Mesenchymal stem cell (in vitro differentiated cells and primary cell): ENCODE measurements at regions not wholly inside any gene's neighbourhood (a gene's known extent, or its start where the extent isn't known, plus 50 kb on each side); places are given as distances from the start of the nearest gene placed in this dataset.
A peak's percentile ranks its signal among the peaks of the same experiment; 100 is the strongest.

Experiments
- DNase-seq: peaks from one replicate; pipeline ENCODE4 v3.0.0-alpha.2; 2013
- H2AFZ ChIP-seq: one replicate; pipeline ENCODE4 v1.6.1; 2013; ENCODE audit warnings: low read depth, mild to moderate bottlenecking, control low read depth, inconsistent platforms, low read length, moderate library complexity
- H2AK5ac ChIP-seq: 2 replicates; pipeline ENCODE4 v1.6.1; 2013; ENCODE audit warnings: low read length, moderate library complexity, mild to moderate bottlenecking, inconsistent platforms; ENCODE audit not compliant: severe bottlenecking
- H2BK120ac ChIP-seq: one replicate; pipeline ENCODE4 v1.6.1; 2013; ENCODE audit warnings: low read depth, mild to moderate bottlenecking, inconsistent platforms, low read length, moderate library complexity
- H2BK12ac ChIP-seq, 2 experiments: one replicate each; pipeline ENCODE4 v1.6.1; 2013; ENCODE audit warnings: inconsistent platforms in 2 of 2, low read length in 2 of 2, mild to moderate bottlenecking in 2 of 2, moderate library complexity in 2 of 2, control low read depth in 1 of 2
- H2BK15ac ChIP-seq: one replicate; pipeline ENCODE4 v1.6.1; 2013; ENCODE audit warnings: mild to moderate bottlenecking, low read depth, inconsistent platforms; ENCODE audit not compliant: poor library complexity, severe bottlenecking
- H2BK5ac ChIP-seq: 2 replicates; pipeline ENCODE4 v1.6.1; 2013; ENCODE audit warnings: low read depth, mild to moderate bottlenecking, low read length, control low read depth, inconsistent platforms; ENCODE audit not compliant: poor library complexity, severe bottlenecking
- H3K14ac ChIP-seq, 2 experiments: one replicate each; pipeline ENCODE4 v1.6.1; 2013; ENCODE audit warnings: inconsistent platforms in 2 of 2, low read length in 2 of 2, control low read depth in 1 of 2, mild to moderate bottlenecking in 1 of 2, moderate library complexity in 1 of 2
- H3K18ac ChIP-seq, 2 experiments: one replicate each; pipeline ENCODE4 v1.6.1; 2013; ENCODE audit warnings: inconsistent platforms in 2 of 2, low read length in 2 of 2, control low read depth in 1 of 2, low read depth in 1 of 2, mild to moderate bottlenecking in 1 of 2
- H3K23ac ChIP-seq, 2 experiments: one replicate each; pipeline ENCODE4 v1.6.1; 2013; ENCODE audit warnings: inconsistent platforms in 2 of 2, low read length in 2 of 2, mild to moderate bottlenecking in 2 of 2, moderate library complexity in 2 of 2, control low read depth in 1 of 2
- H3K27ac ChIP-seq: 2 replicates; pipeline ENCODE4 v1.5.1; 2013; ENCODE audit warnings: mild to moderate bottlenecking, moderate library complexity, low read length, control low read depth, inconsistent platforms; ENCODE audit not compliant: poor library complexity, severe bottlenecking
- H3K27me3 ChIP-seq, 2 experiments: 2 replicates each; pipeline versions ENCODE4 v1.6.1 to v1.7.0; 2013; ENCODE audit warnings: low read length in 2 of 2, mild to moderate bottlenecking in 2 of 2, moderate library complexity in 2 of 2, control low read depth in 1 of 2, inconsistent platforms in 1 of 2; ENCODE audit not compliant: control insufficient read depth in 1 of 2, insufficient read depth in 1 of 2
- H3K36me3 ChIP-seq, 2 experiments: 2 replicates each; pipeline versions ENCODE4 v1.6.1 to v1.7.0; 2013; ENCODE audit warnings: low read length in 2 of 2, control low read depth in 1 of 2, inconsistent platforms in 1 of 2, low read depth in 1 of 2, mild to moderate bottlenecking in 1 of 2; ENCODE audit not compliant: insufficient read depth in 2 of 2, control insufficient read depth in 1 of 2
- H3K4ac ChIP-seq, 2 experiments: one replicate each; pipeline ENCODE4 v1.6.1; 2013; ENCODE audit warnings: inconsistent platforms in 2 of 2, low read length in 2 of 2, mild to moderate bottlenecking in 2 of 2, moderate library complexity in 2 of 2, control low read depth in 1 of 2, low read depth in 1 of 2
- H3K4me1 ChIP-seq: 2 replicates; pipeline ENCODE4 v1.6.1; 2013; ENCODE audit warnings: low read depth, low read length, control low read depth; ENCODE audit not compliant: control insufficient read depth, insufficient read depth
- H3K4me2 ChIP-seq: 2 replicates; pipeline ENCODE4 v1.6.1; 2013; ENCODE audit warnings: low read length, mild to moderate bottlenecking, inconsistent platforms; ENCODE audit not compliant: poor library complexity, severe bottlenecking
- H3K4me3 ChIP-seq, 2 experiments: 2 replicates each; pipeline versions ENCODE4 v1.5.1 to v1.7.0; 2013; ENCODE audit warnings: low read length in 2 of 2, mild to moderate bottlenecking in 2 of 2, control low read depth in 1 of 2, low read depth in 1 of 2; ENCODE audit not compliant: insufficient read depth in 1 of 2
- H3K79me1 ChIP-seq: replicated peaks from 2 replicates; pipeline ENCODE4 v1.6.1; 2013; ENCODE audit warnings: mild to moderate bottlenecking, control low read depth, low read length, inconsistent platforms; ENCODE audit not compliant: poor library complexity, severe bottlenecking
- H3K9ac ChIP-seq: 2 replicates; pipeline ENCODE4 v1.7.0; 2013; ENCODE audit warnings: mild to moderate bottlenecking, low read length, moderate library complexity
- H3K9me3 ChIP-seq: 2 replicates; pipeline ENCODE4 v1.7.0; 2013; ENCODE audit warnings: mild to moderate bottlenecking, low read length; ENCODE audit not compliant: control insufficient read depth
- H4K8ac ChIP-seq: one replicate; pipeline ENCODE4 v1.6.1; 2013; ENCODE audit warnings: inconsistent platforms, mild to moderate bottlenecking, low read length, moderate library complexity
- H4K91ac ChIP-seq: one replicate; pipeline ENCODE4 v1.6.1; 2013; ENCODE audit warnings: mild to moderate bottlenecking, low read length, inconsistent platforms
- WGBS: methylation state at CpG from one replicate; pipeline ENCODE4 v1.1.7; 2013; ENCODE audit warnings: mixed read lengths; 5-methylcytosine and 5-hydroxymethylcytosine counted together

DNA sequence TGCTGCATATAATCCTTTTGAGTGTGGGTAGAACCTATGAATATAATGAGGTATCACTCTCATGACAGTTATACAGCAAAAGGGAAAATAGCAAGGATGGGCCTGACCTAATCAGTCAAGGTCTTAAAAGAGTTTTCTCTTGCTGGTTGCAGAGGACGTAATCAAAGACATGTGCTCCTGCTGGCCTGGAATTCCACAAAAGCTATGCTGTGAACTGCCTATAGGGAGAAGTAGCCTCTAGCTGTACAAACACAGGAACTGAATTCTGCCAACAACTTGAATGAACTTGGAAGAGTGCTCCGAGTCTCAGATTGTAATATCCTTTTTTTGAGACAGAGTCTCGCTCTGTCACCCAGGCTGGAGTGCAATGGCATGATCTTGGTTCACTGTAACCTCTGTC lies 195.6 kb downstream of the PLK2 start:
- Histone ChIP-seq H3K36me3 (no peaks in the 10 kb centered on the region), H3K14ac (no peak overlapping the region), H3K23ac (no peak overlapping the region), H3K27me3 (no peaks in the 10 kb centered on the region), H3K4me1 (peaks cover under 1% of the 10 kb centered on the region), H3K4me2 (no peak overlapping the region), H3K18ac (no peak overlapping the region), H2BK12ac (no peak overlapping the region), H4K8ac (no peak overlapping the region), H2BK5ac (no peak overlapping the region), H2AK5ac (no peak overlapping the region), H2BK120ac (no peak overlapping the region), H3K9ac (no peak overlapping the region), H4K91ac (no peak overlapping the region), H2AFZ (no peak overlapping the region), H2BK15ac (no peak overlapping the region), H3K9me3 (no peaks in the 10 kb centered on the region), H3K79me1 (no peaks in the 10 kb centered on the region), H3K4me3 (no peak overlapping the region), H3K27ac (no peak overlapping the region), H3K4ac (no peak overlapping the region)
- no peak for DNase-seq
- WGBS = over 99% methylated on average over 3 of the region's 3 CpGs

GRCh38 chr5:58263296-58263695 lies 196.6 kb downstream of the PLK2 start:
- no peaks in the 10 kb centered on the region for H3K79me1 ChIP-seq
- WGBS = 100% methylated on average over 1 of the region's 1 CpG
- H2BK12ac ChIP-seq = no peak overlapping the region
- no peak overlapping the region for H2BK120ac ChIP-seq
- H3K4me1 ChIP-seq = peaks cover 2% of the 10 kb centered on the region
- no peak overlapping the region for H2BK15ac ChIP-seq
- no peak overlapping the region for H3K27ac ChIP-seq
- no peak overlapping the region for H3K23ac ChIP-seq
- DNase-seq = no peak
- no peak overlapping the region for H3K9ac ChIP-seq
- no peak overlapping the region for H4K91ac ChIP-seq
- no peak overlapping the region for H4K8ac ChIP-seq
- no peak overlapping the region for H2AFZ ChIP-seq
- no peak overlapping the region for H2BK5ac ChIP-seq
- no peak overlapping the region for H2AK5ac ChIP-seq
- no peak overlapping the region for H3K4me3 ChIP-seq
- H3K9me3 ChIP-seq = no peaks in the 10 kb centered on the region
- H3K4me2 ChIP-seq = no peak overlapping the region
- no peak overlapping the region for H3K18ac ChIP-seq
- no peaks in the 10 kb centered on the region for H3K27me3 ChIP-seq
- no peak overlapping the region for H3K14ac ChIP-seq
- H3K4ac ChIP-seq = no peak overlapping the region
- no peaks in the 10 kb centered on the region for H3K36me3 ChIP-seq

DNA sequence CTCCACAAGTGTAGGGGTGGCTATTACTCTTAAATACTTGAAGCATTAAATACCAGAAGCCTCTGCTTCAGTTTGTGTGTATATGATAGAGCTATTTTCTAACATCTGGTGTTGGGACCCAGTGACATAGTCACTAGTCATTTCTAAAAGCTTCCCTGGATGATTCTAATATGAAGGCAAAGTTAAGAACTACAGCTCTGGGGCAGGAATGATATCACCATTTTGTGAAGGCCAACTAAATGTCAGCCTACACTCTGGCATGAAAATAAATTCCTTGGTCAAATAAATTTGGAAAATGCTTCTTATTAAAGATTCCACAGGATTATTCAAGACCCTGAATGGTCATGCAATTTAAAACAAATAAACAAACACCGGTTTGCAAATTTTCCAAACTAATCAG lies 197.7 kb downstream of the PLK2 start:
- H2AFZ ChIP-seq = no peak overlapping the region
- H2BK15ac ChIP-seq = no peak overlapping the region
- H2BK5ac ChIP-seq = no peak overlapping the region
- no peak overlapping the region for H3K4ac ChIP-seq
- H2BK120ac ChIP-seq = no peak overlapping the region
- no peak overlapping the region for H2AK5ac ChIP-seq
- DNase-seq = no peak
- no peaks in the 10 kb centered on the region for H3K27me3 ChIP-seq
- no peak overlapping the region for H3K18ac ChIP-seq
- no peak overlapping the region for H3K27ac ChIP-seq
- H3K4me3 ChIP-seq = no peak overlapping the region
- H3K9ac ChIP-seq = peak overlapping the region; percentile 64
- no peaks in the 10 kb centered on the region for H3K79me1 ChIP-seq
- H4K91ac ChIP-seq = no peak overlapping the region
- no peak overlapping the region for H3K23ac ChIP-seq
- 86% methylated on average over 1 of the region's 1 CpG for WGBS
- no peak overlapping the region for H3K14ac ChIP-seq
- H4K8ac ChIP-seq = no peak overlapping the region
- no peak overlapping the region for H2BK12ac ChIP-seq
- peaks cover 2% of the 10 kb centered on the region for H3K4me1 ChIP-seq
- no peak overlapping the region for H3K4me2 ChIP-seq
- no peaks in the 10 kb centered on the region for H3K9me3 ChIP-seq
- H3K36me3 ChIP-seq = no peaks in the 10 kb centered on the region

- peak overlapping the region; percentile 64 for H3K9ac ChIP-seq
- no peak overlapping the region for H3K4me2 ChIP-seq
- no peak overlapping the region for H2BK120ac ChIP-seq
- H3K4ac ChIP-seq = no peak overlapping the region
- H3K27me3 ChIP-seq = no peaks in the 10 kb centered on the region
- H2AK5ac ChIP-seq = no peak overlapping the region
- no peak overlapping the region for H2BK15ac ChIP-seq
- H2BK12ac ChIP-seq = peak overlapping the region in 1 of 2 experiments; percentile 48
- H3K18ac ChIP-seq = no peak overlapping the region
- no peak overlapping the region for H4K91ac ChIP-seq
- no peak overlapping the region for H2AFZ ChIP-seq
- WGBS = 82% methylated on average over 4 of the region's 4 CpGs
- H2BK5ac ChIP-seq = no peak overlapping the region
- no peak overlapping the region for H3K23ac ChIP-seq
- peaks cover 2% of the 10 kb centered on the region for H3K4me1 ChIP-seq
- no peak overlapping the region for H3K14ac ChIP-seq
- peak overlapping the region in 1 of 2 experiments; percentile 28 for H3K4me3 ChIP-seq
- no peaks in the 10 kb centered on the region for H3K36me3 ChIP-seq
- DNase-seq = no peak
- no peak overlapping the region for H3K27ac ChIP-seq
- no peak overlapping the region for H4K8ac ChIP-seq
- no peaks in the 10 kb centered on the region for H3K79me1 ChIP-seq
- H3K9me3 ChIP-seq = no peaks in the 10 kb centered on the region
Measured at GRCh38 chr5:58261605-58262004, 198.3 kb downstream of the PLK2 start.
